Kasumi-1 (cell line): ENCODE measurements at regions not wholly inside any gene's neighbourhood (a gene's known extent, or its start where the extent isn't known, plus 50 kb on each side); places are given as distances from the start of the nearest gene placed in this dataset.
"Not testable (repeated sequence)": the region's sequence is repeated elsewhere in the genome, so short reads cannot be mapped to it uniquely, and the experiment has no call there.

Experiments
- DNase-seq, 2 experiments: peaks; one replicate each; lab custom pipeline; 2025; lab: John Stamatoyannopoulos, UW

DNA sequence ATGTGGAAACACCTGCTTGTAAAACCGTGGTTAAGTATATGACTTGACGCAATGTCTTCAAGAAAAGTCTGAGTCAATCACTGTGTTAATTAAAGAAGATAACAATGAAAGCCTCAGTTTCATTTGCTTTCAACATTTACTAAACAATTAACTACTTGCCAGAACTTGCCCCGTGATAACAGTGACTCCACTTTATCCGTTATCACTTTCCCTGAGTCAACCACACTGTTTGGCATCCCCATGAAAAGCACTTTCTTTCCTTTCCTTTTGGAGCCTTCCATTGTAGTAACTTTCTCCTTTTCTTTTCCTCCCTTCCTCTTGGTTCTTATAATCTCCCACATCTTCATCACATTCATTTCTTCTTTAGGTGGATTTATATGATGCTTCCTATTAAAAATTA is 435.1 kb upstream of the GOT2 start:
- no peak for DNase-seq

DNA sequence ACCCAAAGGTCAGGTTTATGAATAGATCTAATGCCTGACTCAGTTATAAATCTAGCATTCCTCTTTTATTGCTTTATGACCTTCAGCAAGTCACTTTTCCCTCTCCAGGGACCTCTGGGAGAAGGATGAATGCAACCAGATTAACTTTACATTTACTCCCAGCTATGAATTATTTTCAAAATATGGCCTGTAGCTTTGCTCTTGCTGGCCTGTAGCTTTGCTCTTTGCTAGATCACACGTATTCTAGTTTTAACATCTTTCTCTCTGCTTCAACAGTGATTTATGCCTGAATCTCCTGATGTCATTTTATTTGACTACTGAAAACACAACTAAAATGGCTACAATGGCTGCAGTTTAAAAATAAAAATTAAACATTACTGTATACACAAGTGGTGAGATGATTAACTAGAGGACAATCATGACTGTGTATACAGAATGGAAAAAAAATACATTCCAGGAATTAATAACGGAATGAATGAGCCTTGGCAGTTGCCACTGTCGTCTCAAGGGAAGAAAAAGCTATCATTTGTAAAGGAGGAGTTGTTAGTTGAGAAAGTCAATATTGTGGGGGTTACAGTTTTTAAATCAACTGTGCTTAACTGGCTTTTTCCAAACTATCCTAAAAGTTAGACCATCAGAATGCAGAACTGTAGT is 434.5 kb upstream of the GOT2 start:
- no peak for DNase-seq

DNA sequence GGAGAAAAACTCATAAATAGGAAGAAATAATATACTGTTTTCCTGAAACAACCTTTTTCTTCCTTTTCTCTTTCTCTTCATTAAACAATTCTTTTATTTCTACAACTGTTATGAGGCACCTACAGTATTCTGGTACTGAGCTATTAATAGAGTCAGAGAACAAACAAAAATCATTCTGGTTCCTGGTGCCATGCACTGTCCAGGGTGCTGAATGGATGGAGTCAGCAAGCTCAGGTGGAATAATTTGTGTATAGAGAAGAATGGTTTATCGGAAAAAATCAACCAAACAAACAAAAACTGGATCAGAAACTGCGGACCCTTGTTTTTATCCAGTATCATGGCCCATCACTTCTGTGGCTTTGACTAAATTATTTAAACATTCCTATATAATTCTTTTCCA is 430.3 kb upstream of the GOT2 start:
- peak in 1 of 2 experiments; percentile 11 for DNase-seq

DNA sequence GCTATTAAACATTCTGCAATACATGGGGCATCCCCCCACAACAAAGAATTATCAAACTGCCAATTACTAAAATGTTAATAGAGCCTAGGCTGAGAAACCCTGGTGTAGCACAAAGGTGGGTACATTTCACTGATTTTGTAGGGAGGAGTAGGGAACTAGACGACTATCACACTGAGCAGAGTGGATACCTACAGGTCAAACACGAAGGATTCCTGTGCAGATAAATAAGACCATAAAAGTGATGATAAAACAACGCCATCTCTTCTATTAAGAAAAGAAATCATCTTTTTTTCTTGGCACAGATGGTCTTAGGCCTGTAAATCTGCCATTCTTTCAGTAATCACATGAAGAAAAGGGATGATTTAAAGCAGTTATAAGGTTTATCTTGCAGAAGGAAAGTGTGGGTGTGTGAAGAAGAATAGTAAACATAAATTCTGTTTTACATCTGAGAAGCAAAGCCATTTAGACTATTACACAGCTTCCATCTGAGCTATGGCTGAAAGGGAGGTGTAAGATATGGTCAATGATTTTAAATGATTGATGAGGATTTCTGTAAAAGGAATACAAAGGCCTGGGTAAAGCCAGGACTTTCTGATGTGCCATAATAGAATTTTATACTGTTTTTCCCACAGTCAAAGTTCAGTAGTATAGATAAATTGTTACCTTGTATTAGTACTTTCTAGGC is 429.4 kb upstream of the GOT2 start:
- DNase-seq, result no peak

DNA sequence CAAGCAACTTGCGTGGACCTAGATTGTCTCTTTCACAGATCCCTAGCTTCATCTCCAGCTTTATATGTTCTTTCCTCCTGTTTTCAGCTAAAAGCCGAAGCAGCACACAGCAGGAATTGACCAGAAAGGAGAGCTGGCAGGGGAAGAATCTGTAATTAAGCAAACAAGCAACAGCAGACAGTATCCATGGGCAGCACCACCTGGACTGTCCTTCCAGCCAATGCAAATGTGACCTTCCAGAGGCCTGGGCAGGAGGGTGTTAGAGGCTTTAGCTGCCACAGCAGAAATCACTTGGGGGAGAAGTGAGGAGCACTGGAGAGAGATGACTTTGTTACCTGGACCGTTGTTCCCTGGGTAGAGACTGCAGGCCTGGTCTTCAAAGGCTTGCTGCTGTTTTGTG is 427.6 kb upstream of the GOT2 start:
- DNase-seq, result no peak

- DNase-seq, result no peak
These were observed 420.2 kb upstream of the GOT2 start for GRCh38 chr16:59154295-59154694.

DNA sequence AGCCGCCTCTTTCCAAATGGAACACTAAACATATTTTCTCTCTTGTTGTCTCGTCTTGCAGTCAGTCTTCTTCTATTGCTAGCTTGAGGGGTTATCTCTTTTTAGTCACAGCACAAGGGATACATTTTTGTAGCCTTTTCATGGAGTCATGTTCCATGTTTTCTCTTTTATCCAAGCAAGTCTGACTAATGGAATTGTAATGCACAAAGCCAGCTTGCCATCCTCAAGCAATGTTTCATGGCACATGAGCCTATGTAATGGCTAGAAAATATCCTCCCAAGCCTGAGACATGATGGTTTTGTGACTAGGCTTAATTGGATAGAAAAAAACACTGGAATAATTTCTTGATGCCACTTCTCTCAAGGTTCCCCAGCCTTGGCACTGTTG is 414.6 kb upstream of the GOT2 start:
- DNase-seq, result no peak

- no peak for DNase-seq
These were observed 414.1 kb upstream of the GOT2 start for GRCh38 chr16:59148056-59148768.

GRCh38 chr16:59146140-59146539 is 412.0 kb upstream of the GOT2 start:
- DNase-seq, result no peak

- no peak for DNase-seq
These were observed 410.7 kb upstream of the GOT2 start for GRCh38 chr16:59144841-59145240.

GRCh38 chr16:59144326-59144725 is 410.2 kb upstream of the GOT2 start:
- DNase-seq, result no peak

- no peak for DNase-seq
These were observed 392.4 kb upstream of the GOT2 start for GRCh38 chr16:59126486-59126885.

GRCh38 chr16:59124056-59124455 is 389.9 kb upstream of the GOT2 start:
- no peak for DNase-seq

DNA sequence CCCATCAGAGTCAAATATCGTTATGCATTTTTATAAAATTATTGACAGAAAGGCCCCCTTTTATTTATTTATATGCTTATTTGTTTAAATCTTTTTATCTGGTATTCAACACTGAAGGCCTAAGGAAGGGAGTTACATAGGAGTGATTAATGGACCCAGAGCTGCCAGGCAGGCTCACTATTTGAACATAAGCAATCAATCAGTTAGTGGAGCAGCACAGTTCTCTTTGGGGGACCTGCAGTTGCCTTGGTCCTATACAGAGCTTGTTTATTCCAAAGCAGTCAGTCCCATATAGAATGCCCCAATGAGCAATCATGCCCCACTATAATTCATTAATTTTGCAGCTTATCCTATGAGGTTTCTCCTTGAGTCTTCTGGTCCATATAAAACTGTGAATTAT is 389.4 kb upstream of the GOT2 start:
- DNase-seq, result no peak

DNA sequence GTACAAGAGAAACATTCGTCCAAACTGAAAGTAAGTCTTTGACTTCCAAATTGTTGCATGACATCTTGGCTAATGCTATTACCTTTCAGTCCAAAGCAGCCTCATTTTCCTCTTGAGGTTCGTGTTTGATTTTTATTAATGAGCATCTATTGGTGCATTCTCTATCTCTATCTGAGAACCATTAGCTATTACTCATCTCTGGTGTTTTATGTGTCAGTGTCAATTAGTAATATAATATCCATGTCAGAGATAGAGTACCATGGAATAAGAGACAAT is 388.1 kb upstream of the GOT2 start:
- no peak for DNase-seq

DNA sequence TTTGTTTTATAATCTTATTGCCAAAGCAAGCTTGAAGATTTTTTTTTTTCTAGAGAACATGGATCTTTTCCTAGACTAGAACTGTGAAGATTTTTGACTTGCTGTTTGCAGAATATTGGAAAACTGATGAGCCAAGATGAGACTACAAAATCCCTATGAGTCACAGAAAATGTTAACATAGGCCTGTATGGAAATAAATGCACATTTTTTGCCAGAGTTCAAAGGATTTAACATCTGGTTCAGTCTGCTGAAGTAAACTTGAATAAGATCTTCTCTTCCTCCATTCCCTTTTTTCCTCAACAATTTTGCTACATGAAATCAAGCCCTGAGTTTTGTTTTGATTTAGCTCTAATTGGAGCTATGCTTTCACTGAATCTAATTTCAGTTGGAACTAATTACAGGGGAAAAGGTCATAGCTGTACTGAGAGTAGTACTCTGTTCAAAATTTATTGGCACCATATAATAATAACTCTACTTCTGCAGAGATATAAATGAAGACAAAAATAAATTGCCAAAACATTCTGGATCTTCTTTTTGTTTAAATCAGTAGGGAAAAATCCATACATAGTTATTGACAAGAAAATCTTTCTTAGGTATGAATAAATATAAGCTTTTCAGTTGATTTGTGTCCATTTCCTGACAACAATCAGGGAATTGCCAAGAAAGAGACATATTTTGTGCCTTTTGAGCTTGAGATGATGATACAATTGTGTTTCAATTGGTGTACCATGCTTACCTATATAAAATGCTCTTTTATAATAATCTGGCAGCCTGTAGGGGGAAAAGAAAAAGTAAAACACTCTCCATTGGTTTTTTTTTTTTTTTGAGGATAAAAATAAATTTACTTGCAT is 387.5 kb upstream of the GOT2 start:
- no peak for DNase-seq

- no peak for DNase-seq
These were observed 382.6 kb upstream of the GOT2 start for GRCh38 chr16:59116744-59117143.

DNA sequence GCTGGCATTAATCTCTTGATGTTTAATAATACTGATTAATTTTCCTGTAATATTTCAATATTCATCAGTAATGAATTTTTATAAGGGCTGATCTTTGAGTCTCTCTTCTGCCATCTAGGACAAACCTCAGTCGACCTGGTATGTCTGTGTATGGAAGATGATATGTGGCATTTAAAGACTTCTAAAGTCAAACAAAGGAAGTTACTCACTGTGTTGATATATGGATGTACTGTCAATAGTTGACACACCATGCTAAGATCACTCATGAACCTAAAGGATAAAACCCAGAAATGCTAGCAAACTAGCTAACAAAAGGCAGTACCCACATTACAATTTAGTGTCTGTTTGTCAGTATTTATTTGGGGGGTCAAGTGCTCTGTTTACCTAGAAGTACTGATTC is 380.7 kb upstream of the GOT2 start:
- DNase-seq, result no peak

DNA sequence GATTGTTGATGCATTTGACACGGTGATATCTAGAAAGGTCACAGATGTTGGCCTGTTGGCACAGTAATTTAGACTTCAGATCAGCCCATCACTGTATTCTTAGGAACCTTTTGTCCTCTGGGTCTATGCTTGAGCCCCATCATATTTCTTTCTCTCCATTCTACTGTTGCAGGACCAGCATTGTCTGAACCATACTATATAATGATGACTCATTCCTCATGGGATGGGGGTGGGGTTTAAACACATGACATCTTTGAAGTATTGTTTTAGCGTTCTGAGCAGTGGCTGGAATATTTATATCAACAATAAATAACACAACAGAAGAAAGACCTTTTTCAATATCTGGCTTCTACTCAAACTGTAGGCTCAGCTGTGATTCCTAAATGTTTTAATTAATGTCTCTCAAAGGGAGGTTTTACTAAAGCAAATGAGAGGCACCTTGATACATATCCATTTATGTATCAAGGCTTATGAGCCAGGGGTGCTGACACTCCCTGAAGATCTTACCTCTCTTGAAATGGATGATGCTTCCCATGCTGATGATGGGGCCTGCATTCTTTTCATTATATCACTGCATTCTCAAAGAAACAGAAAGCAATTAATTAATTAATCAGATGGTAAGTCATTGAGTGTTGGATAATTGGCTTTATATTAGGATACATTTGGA is 379.0 kb upstream of the GOT2 start:
- DNase-seq, result no peak

- DNase-seq, result no peak
These were observed 377.2 kb upstream of the GOT2 start for GRCh38 chr16:59111280-59111679.

- DNase-seq, result no peak
These were observed 374.3 kb upstream of the GOT2 start for GRCh38 chr16:59108374-59108773.

DNA sequence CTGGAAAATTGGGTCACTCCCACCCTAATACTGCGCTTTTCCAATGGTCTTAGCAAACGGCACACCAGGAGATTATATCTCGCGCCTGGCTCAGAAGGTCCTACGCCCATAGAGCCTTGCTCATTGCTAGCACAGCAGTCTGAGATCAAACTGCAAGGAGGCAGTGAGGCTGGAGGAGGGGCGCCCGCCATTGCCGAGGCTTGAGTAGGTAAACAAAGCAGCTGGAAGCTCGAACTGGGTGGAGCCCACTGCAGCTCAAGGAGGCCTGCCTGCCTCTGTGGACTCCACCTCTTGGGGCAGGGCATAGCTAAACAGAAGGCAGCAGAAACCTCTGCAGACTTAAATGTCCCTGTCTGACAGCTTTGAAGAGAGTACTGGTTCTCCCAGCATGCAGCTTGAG is 362.6 kb upstream of the GOT2 start:
- not testable (repeated sequence) for DNase-seq
